Retinal pigment epithelial cell (primary cell): ENCODE measurements at regions not wholly inside any gene's neighbourhood (a gene's known extent, or its start where the extent isn't known, plus 50 kb on each side); places are given as distances from the start of the nearest gene placed in this dataset.

ENCODE experiments used
- DNase-seq: peaks from one replicate; pipeline ENCODE4 v3.0.0-alpha.2; 2010; ENCODE audit warnings: low read depth
- H3K4me3 ChIP-seq: 2 replicates; pipeline ENCODE4 v1.5.1; 2011; ENCODE audit warnings: mild to moderate bottlenecking, low read length, control low read depth, moderate library complexity
- TF ChIP-seq, protein P1 (sequence below): conservative IDR thresholded peaks from 2 replicates; pipeline ENCODE4 v1.5.1; 2011; ENCODE audit warnings: low read depth, low read length, control low read depth, inconsistent platforms

GRCh38 chr10:29135337-29135736 is 153.5 kb upstream of the LYZL1 start:
- DNase-seq, result no peak
- H3K4me3 ChIP-seq, result no peak overlapping the region
- TF ChIP-seq, protein P1, sequence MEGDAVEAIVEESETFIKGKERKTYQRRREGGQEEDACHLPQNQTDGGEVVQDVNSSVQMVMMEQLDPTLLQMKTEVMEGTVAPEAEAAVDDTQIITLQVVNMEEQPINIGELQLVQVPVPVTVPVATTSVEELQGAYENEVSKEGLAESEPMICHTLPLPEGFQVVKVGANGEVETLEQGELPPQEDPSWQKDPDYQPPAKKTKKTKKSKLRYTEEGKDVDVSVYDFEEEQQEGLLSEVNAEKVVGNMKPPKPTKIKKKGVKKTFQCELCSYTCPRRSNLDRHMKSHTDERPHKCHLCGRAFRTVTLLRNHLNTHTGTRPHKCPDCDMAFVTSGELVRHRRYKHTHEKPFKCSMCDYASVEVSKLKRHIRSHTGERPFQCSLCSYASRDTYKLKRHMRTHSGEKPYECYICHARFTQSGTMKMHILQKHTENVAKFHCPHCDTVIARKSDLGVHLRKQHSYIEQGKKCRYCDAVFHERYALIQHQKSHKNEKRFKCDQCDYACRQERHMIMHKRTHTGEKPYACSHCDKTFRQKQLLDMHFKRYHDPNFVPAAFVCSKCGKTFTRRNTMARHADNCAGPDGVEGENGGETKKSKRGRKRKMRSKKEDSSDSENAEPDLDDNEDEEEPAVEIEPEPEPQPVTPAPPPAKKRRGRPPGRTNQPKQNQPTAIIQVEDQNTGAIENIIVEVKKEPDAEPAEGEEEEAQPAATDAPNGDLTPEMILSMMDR, result no peak

DNA sequence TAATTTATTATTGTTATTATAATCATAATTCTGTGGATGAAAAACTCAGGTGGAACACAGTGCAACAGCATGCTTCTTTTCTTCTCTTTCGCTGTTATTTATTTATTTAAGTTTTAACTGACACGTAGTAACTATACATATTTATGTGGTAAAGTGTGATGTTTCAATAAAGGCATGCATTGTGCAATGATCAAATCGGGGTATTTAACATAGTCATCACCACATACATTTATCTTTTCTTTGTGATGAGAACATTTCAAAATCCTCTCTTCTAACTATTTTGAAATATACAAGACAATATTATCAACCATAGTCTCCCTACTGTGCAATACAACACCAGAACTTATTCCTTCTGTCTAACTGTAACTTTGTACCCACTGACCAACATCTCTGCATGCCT is 152.5 kb upstream of the LYZL1 start:
- TF ChIP-seq, protein P1, result no peak
- no peak overlapping the region for H3K4me3 ChIP-seq
- DNase-seq, result no peak

- no peak overlapping the region for H3K4me3 ChIP-seq
- TF ChIP-seq, protein P1, result no peak
- no peak for DNase-seq
Observed at GRCh38 chr10:29140151-29140550, 148.7 kb upstream of the LYZL1 start.

DNA sequence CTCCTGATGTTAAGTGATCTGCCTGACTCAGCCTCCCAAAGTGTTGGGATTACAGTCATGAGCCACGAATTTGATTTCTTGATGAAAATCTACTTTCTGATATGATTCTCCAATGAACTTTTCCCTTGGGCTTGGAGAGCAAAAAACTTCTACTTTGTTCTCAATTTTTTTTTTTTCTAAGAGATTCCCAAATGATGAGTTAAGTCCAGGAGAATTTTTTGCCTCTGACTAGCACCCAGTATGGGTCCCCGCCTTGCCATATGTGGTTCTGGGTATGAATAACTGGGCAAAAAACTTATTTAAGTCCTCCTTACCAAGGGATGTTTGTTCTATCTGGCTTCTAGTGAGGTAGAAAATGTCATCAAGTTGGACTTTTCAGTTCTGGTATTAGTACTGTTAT is 147.9 kb upstream of the LYZL1 start:
- TF ChIP-seq, protein P1, result no peak
- no peak overlapping the region for H3K4me3 ChIP-seq
- no peak for DNase-seq

GRCh38 chr10:29141761-29142160 is 147.1 kb upstream of the LYZL1 start:
- TF ChIP-seq, protein P1, result no peak
- H3K4me3 ChIP-seq, result no peak overlapping the region
- DNase-seq, result no peak

DNA sequence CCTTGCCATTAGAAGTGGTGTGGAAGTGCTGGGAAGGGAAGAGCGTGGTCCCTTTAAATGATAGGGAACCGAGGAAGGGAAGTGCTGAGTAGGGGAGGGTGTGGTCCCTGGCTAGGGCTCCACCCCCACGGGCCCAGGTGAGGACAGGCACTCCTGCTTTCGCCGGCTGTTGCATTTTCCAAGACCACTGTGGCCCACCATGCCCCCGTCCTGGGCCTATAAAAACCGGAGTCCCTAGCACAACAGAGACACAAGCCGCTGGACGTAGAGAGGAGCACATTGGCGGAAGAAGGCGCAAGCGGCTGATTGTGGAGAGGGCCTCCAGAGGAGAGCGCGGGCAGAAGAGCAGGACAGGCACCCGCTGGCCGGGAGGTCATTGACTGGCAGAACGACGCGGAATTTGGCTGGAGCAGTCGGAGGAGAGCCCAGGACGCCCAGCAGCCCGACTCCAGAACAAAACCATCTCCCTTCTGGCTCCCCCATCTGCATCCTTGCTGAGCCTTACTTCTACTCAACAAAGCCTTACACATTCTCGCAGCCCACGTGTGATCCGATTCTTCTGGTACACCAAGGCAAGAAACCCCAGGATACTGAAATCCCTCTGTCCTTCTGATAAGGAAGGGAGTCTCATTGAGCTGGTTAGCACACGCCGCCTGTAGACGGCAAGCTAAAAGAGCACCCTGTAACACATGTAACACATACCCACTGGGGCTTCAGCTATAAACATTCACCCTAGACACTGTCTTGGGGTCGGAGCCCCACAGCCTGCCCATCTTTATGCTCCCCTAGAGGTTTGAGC is 146.2 kb upstream of the LYZL1 start:
- H3K4me3 ChIP-seq, result no peak overlapping the region
- no peak for DNase-seq
- TF ChIP-seq, protein P1, result no peak

DNA sequence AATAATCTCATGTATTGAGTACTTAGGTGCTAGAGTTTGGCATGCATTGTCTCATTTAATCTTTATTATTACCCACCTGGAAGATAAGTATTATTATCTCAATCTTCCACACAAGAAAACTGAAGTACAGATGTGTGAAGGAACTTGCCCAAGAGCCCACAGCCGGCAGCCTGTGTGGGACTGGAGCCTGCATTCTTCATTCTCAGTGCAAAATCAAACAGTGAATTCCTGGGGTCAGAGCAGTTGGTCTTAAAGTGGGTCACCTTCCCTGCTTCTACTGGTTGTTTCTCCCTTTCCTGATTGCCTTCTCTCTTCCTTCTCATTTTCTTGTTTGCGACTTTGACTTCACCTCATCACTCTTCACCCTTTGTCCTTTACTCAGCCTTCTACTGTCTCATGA is 144.7 kb upstream of the LYZL1 start:
- TF ChIP-seq, protein P1, result no peak
- DNase-seq, result no peak
- H3K4me3 ChIP-seq, result no peak overlapping the region
